HL-60/S4 (cell line): ENCODE measurements at regions not wholly inside any gene's neighbourhood (a gene's known extent, or its start where the extent isn't known, plus 50 kb on each side); places are given as distances from the start of the nearest gene placed in this dataset.

Experiments
- in situ Hi-C: fragments of 300-500 bp; cut with MboI; formaldehyde crosslinking; loops from 2 replicates; pipeline ENCODE4 v1.14.3; 2022; ENCODE audit warnings: low sequenced_read_pairs

GRCh38 chr7:79877874-79878465 lies 256.7 kb upstream of the GNAI1 start:
- in situ Hi-C loops: no loop called here

DNA sequence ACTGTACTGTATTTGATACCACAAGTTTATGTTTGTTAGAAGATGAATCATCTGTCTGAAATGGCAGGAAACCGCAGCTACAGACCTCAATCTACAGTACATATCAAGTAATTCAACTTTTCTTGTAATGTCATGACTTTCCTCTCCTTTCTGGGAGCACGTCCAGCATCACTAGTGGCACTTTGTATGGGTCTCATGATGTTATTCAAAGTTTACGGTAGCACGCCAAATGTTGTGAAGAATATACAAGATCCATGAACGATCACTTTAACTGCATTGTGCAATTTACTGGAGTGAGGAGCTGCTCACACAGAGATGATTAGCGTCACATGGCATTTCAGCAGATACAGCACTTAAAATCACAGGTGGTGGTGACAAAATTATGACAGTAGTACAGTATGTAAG lies 257.8 kb upstream of the GNAI1 start:
- in situ Hi-C loops: no loop called here

GRCh38 chr7:79874797-79875196 lies 259.8 kb upstream of the GNAI1 start:
- in situ Hi-C loops: no loop called here

GRCh38 chr7:79872176-79872575 lies 262.5 kb upstream of the GNAI1 start:
- in situ Hi-C loops: no loop called here

DNA sequence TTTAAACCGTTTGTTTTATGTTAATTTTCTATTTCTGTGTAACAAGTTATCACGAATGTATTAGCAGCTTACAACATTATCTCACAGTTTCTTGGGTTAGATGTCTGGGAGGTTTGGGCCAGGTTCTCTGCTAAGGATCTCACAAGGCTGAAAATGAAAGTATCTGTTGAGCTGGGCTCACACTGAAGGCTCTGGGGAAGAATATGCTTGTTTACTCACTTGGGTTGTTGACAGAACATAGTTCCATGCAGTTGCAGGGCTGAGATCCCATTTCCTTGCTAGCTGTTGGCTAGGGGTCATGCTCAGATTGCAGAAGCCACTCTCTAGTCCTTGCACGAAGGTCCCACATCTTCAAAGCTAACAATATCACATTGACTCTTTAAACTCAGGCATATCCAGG lies 266.6 kb upstream of the GNAI1 start:
- in situ Hi-C loops: no loop called here

DNA sequence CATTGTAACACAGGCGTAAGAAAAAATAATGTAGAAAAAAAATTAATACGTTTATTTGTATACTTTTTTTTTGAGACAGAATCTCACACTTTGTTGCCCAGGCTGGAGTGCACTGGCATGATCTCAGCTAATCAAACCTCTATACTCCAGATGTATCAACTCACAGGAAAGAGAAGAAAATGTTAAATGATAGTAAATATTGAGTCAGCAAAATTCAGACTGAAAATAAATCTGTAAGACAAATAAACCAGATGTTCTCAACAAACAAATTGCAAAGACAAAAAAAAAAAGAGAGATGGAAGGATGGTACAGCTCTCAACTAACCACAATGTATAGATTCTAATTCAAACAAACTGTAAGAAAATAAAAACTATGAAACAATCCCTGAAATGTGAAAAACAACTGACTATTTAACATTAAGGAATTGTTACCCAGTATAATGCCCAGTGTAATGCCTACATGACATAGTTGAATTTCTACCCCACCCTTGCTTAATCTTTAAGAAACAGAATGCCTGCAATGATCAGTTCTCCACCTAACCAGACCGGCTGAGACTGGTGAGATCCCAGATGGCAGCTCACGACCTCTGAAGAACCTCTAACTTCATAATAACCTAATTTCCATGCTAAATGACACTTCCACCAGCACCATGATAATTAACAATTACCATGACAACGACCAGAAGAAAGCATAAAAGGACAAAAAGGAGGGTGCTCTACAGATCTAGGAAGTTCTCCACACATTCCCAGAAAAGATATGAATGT lies 272.0 kb upstream of the GNAI1 start:
- in situ Hi-C loops: no loop called here

DNA sequence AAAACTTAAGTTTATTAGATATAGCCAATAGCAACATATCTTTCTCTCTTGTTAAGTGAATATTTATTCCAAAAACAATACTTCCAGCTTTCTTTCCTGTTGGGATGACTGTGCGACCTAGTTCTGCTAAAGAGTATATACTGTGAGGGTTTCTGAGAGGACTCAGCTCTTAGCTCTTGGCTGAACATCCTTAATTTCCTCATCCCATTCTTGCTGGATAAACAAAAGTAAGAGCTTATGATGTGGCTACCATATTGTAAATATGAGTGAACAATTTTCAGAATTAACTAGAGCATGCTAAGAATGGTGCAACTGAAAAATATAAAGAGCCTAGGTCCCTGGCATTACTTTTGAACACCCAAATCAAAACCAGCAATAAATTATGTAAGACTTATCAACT lies 279.5 kb upstream of the GNAI1 start:
- in situ Hi-C loops: no loop called here

DNA sequence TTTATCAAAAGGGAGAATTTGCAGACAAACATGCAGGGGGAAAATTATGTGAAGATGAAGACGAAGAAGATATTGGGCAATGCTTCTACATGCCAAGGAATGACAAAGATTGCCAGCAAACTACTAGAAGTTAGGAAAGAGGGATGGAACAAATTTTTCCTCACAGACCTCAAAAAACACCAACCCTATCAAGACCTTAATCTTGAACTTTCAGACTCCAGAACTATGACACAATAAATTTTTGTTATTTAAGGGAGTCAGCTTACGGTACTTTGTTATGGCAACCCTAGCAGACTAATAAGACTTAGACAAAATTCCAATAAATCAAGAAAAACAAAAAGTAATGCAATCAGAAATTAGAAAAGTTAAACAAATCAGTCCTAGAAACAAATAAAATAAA lies 280.0 kb upstream of the GNAI1 start:
- in situ Hi-C loops: no loop called here

DNA sequence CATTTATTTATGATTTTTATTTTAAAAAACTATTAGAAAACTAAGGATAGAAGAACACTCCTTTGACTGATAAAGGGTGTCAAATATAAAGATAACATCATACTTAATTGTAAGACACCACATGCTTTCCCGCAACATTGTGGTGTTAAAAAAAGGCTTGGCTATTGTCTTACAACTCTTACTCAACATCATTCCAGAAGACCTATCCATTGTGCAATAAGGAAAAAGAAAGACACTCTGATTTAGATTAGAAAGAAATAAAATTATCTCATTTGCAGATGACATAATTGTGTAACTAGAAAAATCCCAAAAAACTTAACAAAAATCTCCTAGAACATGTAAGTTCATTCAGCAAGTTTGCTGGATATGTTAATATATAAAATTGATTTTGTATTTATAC lies 296.7 kb upstream of the GNAI1 start:
- in situ Hi-C loops: no loop called here

- in situ Hi-C loops: no loop called here
These were observed 301.0 kb upstream of the GNAI1 start for GRCh38 chr7:79833616-79834015.

- in situ Hi-C loops: no loop called here
These were observed 305.8 kb upstream of the GNAI1 start for GRCh38 chr7:79828866-79829265.

- in situ Hi-C loops: no loop called here
These were observed 311.2 kb upstream of the GNAI1 start for GRCh38 chr7:79823246-79823951.

DNA sequence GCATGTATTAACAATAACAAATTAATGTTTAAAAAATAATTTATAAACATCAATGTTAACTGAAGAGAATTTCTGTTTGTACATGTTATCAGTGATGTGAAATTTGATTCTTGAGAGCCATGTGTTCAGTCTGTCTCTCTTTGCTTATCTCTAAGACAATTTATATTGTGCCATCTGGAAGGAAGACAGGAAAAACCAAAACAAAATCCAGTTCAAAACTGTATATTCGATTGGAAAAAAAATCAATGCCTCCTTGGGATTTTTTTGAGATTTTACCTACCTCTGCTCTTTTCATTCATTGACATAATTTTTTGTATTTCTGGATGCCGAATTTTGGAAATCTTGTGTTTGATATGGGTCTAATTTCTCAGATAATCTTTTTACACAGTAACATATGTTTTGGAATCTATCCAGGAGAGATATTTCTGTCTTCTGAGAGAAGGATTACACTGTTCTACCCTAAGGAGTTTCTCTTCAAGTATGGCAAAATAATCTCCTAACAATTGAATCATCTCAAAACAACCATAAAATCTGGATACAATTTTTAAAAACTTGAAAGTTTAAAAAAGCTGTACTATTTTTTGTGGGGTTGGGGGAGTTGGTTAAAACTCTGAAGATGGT lies 311.9 kb upstream of the GNAI1 start:
- in situ Hi-C loops: no loop called here

DNA sequence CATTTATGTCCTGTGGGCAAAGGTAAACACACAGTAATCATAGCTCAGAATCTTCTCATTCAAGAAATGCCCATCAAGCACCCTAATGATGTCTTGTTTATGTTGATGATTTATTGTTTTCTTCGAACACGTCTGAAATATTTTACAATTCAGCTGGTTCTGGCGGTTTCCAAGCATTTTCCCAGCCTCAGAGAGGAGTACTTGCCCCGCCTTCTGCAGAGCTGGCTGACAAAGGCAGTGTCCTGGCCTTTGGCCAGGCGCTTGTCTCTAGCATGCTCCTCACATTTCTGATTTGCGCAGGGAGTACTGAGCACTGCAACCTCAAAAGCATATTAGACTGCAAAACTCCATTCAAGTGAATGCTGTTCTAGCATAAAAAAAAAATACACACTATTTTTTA lies 314.2 kb upstream of the GNAI1 start:
- in situ Hi-C loops: no loop called here

- in situ Hi-C loops: no loop called here
These were observed 323.7 kb upstream of the GNAI1 start for GRCh38 chr7:79810916-79811315.

- in situ Hi-C loops: no loop called here
These were observed 328.4 kb upstream of the GNAI1 start for GRCh38 chr7:79806161-79806734.

DNA sequence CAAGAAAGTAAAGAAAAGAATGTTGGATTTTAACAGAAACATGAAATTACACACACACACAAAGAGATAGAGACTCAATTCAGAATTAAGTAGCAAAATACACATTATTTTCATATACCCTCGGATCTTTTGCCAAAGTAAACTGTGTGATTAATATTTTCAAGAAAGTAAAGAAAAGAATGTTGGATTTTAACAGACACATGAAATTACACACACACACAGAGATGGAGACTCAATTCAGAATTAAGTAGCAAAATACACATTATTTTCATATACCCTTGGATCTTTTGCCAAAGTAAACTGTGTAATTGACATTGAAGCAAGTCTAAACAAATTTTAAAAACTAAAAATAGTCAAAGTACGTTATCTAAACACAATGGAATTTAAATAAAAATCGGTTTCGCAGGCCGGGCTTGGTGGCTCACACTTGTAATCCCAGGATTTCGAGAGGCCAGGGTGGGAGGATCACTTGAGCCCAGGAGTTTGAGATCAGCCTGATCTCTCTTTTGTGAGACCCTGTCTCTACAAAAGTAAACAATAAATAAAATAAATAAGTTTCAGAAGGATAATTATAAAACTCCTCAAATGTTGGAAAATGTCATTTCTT lies 337.3 kb upstream of the MAGI2 start:
- in situ Hi-C loops: no loop called here

DNA sequence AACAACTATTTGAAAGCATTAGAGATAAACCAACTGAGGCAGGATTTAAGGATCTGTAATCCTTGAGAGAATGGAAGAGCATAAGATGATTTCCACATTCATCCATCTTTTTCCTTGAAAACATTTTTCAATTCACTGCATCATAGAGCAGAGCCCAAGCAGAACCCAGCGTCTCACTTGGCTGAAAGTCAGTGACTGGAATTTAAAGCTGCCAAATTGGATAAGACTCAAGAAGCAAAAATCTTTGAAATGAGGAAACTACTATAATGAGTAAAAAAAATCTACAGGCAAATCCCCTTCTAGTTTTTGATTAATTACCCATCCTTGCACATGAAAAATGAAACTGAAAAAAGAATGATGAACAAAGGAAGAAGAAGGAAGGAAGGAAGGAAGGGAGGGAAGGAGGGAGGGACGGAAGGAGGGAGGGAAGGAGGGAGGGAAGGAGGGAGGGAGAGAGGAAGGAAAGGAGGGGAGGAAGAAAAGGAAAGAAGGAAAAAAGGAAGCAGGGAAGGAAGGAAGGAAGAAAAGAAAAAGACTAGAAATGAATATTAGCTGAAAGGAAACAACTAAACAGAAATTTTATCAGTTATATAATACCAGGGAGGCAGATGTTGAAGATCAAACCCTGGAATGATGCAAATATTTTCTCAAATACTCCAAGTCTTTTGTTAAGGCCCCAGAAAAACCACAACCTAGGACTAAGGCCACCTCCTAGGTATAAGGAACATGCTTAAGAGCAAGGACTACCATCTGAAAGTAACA lies 336.3 kb upstream of the MAGI2 start:
- in situ Hi-C loops: no loop called here

DNA sequence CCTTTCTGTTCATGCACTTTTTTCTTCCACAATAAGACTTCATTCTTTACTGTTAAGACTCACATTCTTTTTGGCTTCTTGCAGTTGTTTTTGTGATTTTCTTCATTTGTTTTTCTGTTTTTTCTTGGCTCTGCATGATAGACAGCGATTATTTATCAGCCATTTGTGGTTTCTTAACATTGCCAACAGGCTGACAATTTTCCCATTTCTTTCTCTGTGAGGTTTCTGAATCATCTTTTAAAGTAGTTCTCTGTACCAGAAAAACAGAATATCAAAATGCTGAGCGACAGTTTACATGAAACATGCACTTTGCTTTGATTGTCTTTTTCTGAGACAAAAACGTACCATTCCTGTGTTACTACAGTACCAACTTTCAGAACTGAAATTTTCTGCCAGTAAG lies 334.2 kb upstream of the MAGI2 start:
- in situ Hi-C loops: no loop called here

DNA sequence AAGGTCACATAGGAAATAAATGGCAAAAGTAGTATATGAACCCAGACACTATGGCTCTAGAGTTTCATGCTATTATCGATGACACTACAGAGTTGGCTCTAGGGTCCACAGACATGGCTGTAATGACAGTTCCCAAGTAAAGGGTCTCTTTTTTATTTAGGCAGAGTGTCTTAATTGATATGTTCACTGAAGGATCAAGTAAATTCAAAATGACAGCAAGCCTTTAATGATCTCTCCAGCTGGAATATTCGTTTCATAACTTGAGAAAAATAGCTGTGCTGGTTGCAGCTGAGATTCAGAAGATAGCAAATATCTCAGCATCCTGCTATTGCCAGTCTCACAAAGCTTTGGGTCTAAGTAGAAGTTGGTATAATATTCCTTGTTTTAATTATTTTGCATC lies 333.6 kb upstream of the MAGI2 start:
- in situ Hi-C loops: no loop called here
